IMR-90 (cell line): ENCODE measurements at regions not wholly inside any gene's neighbourhood (a gene's known extent, or its start where the extent isn't known, plus 50 kb on each side); places are given as distances from the start of the nearest gene placed in this dataset.

Experiments
- ATAC-seq: fragments of 200-7000 bp; cut with Tn5 transposase; 2 replicates; pipeline ENCODE4 v1.9.1; 2020; ENCODE audit warnings: low read depth, mild to moderate bottlenecking, moderate library complexity
- BruUV-seq: library from RNA; stranded (reverse); fragments of 400-500 nt; replicated peaks from 2 replicates; lab custom pipeline; 2021; lab: Mats Ljungman, UMichigan
- CTCF ChIA-PET: fragments of 300-600 bp; formaldehyde crosslinking; extraction: SDS; loops from one replicate; lab custom pipeline; 2021; ENCODE audit warnings: antibody characterized with exemption; lab: Yijun Ruan, JAX
- POLR2A ChIA-PET: fragments of 300-600 bp; sonication (Branson Sonifier 250); formaldehyde crosslinking; loops from one replicate; lab custom pipeline; 2022; ENCODE audit warnings: antibody characterized with exemption; ENCODE audit not compliant: unreplicated experiment; lab: Charles Lee
- DNase-seq: peaks from one replicate; pipeline ENCODE4 v3.0.0; 2013
- H2AFZ ChIP-seq: replicated peaks from 2 replicates; pipeline ENCODE3; 2013; ENCODE audit warnings: low read length, mild to moderate bottlenecking; ENCODE audit not compliant: poor library complexity
- H2AK5ac ChIP-seq: 2 replicates; pipeline ENCODE4 v1.6.1; 2013; ENCODE audit warnings: low read depth, low read length, inconsistent platforms
- H2AK9ac ChIP-seq: replicated peaks from 2 replicates; pipeline ENCODE3; 2013; ENCODE audit warnings: mild to moderate bottlenecking, low read depth, low read length, moderate library complexity; ENCODE audit not compliant: poor library complexity
- H2BK120ac ChIP-seq: 2 replicates; pipeline ENCODE4 v1.6.1; 2013; ENCODE audit warnings: low read depth, low read length, inconsistent platforms
- H2BK15ac ChIP-seq: 3 replicates; pipeline ENCODE4 v1.6.1; 2013; ENCODE audit warnings: low read depth, low read length, inconsistent platforms
- H2BK20ac ChIP-seq: 2 replicates; pipeline ENCODE4 v1.6.1; 2013; ENCODE audit warnings: low read depth, mild to moderate bottlenecking, inconsistent platforms, low read length, moderate library complexity
- H2BK5ac ChIP-seq: 2 replicates; pipeline ENCODE4 v1.6.1; 2013; ENCODE audit warnings: mild to moderate bottlenecking, low read depth, low read length, inconsistent platforms; ENCODE audit not compliant: poor library complexity, severe bottlenecking
- H3K14ac ChIP-seq: replicated peaks from 2 replicates; pipeline ENCODE4 v1.6.1; 2013; ENCODE audit warnings: low read depth, low read length, inconsistent platforms
- H3K18ac ChIP-seq: 2 replicates; pipeline ENCODE4 v1.6.1; 2013; ENCODE audit warnings: low read depth, low read length, control low read depth
- H3K23ac ChIP-seq: 2 replicates; pipeline ENCODE4 v1.6.1; 2013; ENCODE audit warnings: low read depth, low read length, inconsistent platforms
- H3K27ac ChIP-seq: 2 replicates; pipeline ENCODE4 v1.5.1; 2013; ENCODE audit warnings: mild to moderate bottlenecking, control low read depth, low read length; ENCODE audit not compliant: insufficient read depth
- H3K27me3 ChIP-seq: 2 replicates; pipeline ENCODE4 v1.6.1; 2013; ENCODE audit warnings: low read length; ENCODE audit not compliant: control insufficient read depth, insufficient read depth
- H3K36me3 ChIP-seq: 2 replicates; pipeline ENCODE4 v1.6.1; 2013; ENCODE audit warnings: low read length, mixed read lengths; ENCODE audit not compliant: control insufficient read depth, insufficient read depth
- H3K4ac ChIP-seq: 2 replicates; pipeline ENCODE4 v1.6.1; 2013; ENCODE audit warnings: low read depth, low read length, inconsistent platforms
- H3K4me1 ChIP-seq: 2 replicates; pipeline ENCODE4 v1.6.1; 2013; ENCODE audit warnings: low read length, mixed read lengths; ENCODE audit not compliant: control insufficient read depth, insufficient read depth
- H3K4me2 ChIP-seq: 2 replicates; pipeline ENCODE4 v1.6.1; 2013; ENCODE audit warnings: low read depth, mild to moderate bottlenecking, control low read depth, low read length, moderate library complexity
- H3K4me3 ChIP-seq: 2 replicates; pipeline ENCODE4 v1.5.1; 2013; ENCODE audit warnings: low read depth, mild to moderate bottlenecking, control low read depth, low read length, moderate library complexity; ENCODE audit not compliant: insufficient read depth
- H3K56ac ChIP-seq: 2 replicates; pipeline ENCODE4 v1.6.1; 2013; ENCODE audit warnings: low read length, inconsistent platforms; ENCODE audit not compliant: insufficient read depth; ENCODE audit errors: extremely low read depth
- H3K79me1 ChIP-seq, 2 experiments: 2 replicates each; pipeline ENCODE4 v1.6.1; 2013; ENCODE audit warnings: low read length in 2 of 2, inconsistent platforms in 1 of 2, low read depth in 1 of 2
- H3K9ac ChIP-seq: 2 replicates; pipeline ENCODE4 v1.6.1; 2013; ENCODE audit warnings: low read depth, low read length, control low read depth
- H3K9me1 ChIP-seq: 2 replicates; pipeline ENCODE4 v1.6.1; 2013; ENCODE audit warnings: low read length, inconsistent platforms; ENCODE audit not compliant: insufficient read depth
- H3K9me3 ChIP-seq: 2 replicates; pipeline ENCODE4 v1.6.1; 2013; ENCODE audit warnings: low read length; ENCODE audit not compliant: control insufficient read depth, insufficient read depth
- H4K20me1 ChIP-seq: 2 replicates; pipeline ENCODE4 v1.6.1; 2013; ENCODE audit warnings: low read length, inconsistent platforms; ENCODE audit not compliant: insufficient read depth
- H4K5ac ChIP-seq: 2 replicates; pipeline ENCODE4 v1.6.1; 2013; ENCODE audit warnings: mild to moderate bottlenecking, low read depth, low read length, control low read depth
- H4K8ac ChIP-seq, 2 experiments: 2 replicates each; pipeline ENCODE4 v1.6.1; 2013; ENCODE audit warnings: low read depth in 2 of 2, low read length in 2 of 2, control low read depth in 1 of 2, inconsistent platforms in 1 of 2
- H4K91ac ChIP-seq: 2 replicates; pipeline ENCODE4 v1.6.1; 2013; ENCODE audit warnings: low read depth, low read length, inconsistent platforms; ENCODE audit not compliant: insufficient read depth
- CTCF ChIP-seq: conservative IDR thresholded peaks from 2 replicates; pipeline ENCODE4 v1.5.1; 2012; ENCODE audit warnings: mild to moderate bottlenecking, low read depth, low read length, improper control_type of control experiment
- WGBS, 2 experiments: methylation state at CpG; one replicate each; pipeline versions ENCODE4 v1.1.5 to v1.1.7; 2013; ENCODE audit warnings: missing lambda C conversion rate in 2 of 2; ENCODE audit not compliant: insufficient read length in 1 of 2; ENCODE audit errors: extremely low coverage in 2 of 2; 5-methylcytosine and 5-hydroxymethylcytosine counted together
- dilution Hi-C: fragments of 300-500 bp; cut with HindIII; formaldehyde crosslinking; loops from one replicate; pipeline ENCODE4 v1.14.3; 2018; ENCODE audit warnings: low sequenced_read_pairs; ENCODE audit not compliant: unreplicated experiment
- in situ Hi-C: fragments of 300-500 bp; cut with MboI; formaldehyde crosslinking; loops from 3 replicates; pipeline ENCODE4 v1.14.3; 2019; ENCODE audit warnings: low sequenced_read_pairs, inconsistent platforms, mixed read lengths
- intact Hi-C: fragments of 100-400 bp; cut with micrococcal nuclease; formaldehyde crosslinking; loops from 2 replicates; pipeline ENCODE4 v1.10.0; 2022
- TF ChIP-seq, protein P1 (sequence below): fragments of 150-350 bp; IDR thresholded peaks from 2 replicates; pipeline ENCODE4 v1.6.1; 2016; ENCODE audit warnings: low read depth, mild to moderate bottlenecking, low read length, moderate library complexity, borderline replicate concordance
- TF ChIP-seq, protein P2 (sequence below): fragments of 150-350 bp; IDR thresholded peaks from 2 replicates; pipeline ENCODE4 v1.6.1; 2017; ENCODE audit warnings: mild to moderate bottlenecking, antibody characterized with exemption, low read length, low read depth

DNA sequence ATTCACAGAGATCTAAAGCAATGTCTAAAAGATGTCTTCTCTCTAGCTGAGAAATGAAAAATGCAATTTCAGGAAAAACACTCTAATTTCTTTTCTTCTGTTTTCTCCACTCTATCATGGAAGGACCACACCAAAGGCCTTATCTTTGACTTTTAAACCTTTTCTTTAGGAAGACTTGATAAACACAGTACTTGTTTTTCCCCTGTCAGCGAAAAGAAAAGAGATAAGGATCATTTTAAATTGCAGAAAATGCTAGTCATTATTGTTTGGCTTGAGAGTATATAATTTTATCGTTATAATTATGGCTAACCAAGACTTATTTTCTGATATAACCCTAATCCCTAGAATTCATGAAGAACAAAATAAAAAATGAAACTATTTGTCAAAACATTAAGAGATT lies 462.4 kb upstream of the API5 start:
- no CpG with 5 or more reads among the region's 2 CpGs for WGBS, 2 experiments
- Histone ChIP-seq H3K9me1 (no peaks in the 10 kb centered on the region), H3K9ac (no peak overlapping the region), H3K56ac (no peak overlapping the region), H2AK5ac (no peak overlapping the region), H4K8ac (no peak overlapping the region), H2BK5ac (no peak overlapping the region), H3K9me3 (0 out of 2 replicates have a peak, but pooled peaks cover 2% of the 10 kb centered on the region), H3K79me1 (no peaks in the 10 kb centered on the region), H3K18ac (no peak overlapping the region), H2BK120ac (no peak overlapping the region), H4K91ac (no peak overlapping the region), H2BK20ac (no peak overlapping the region), H2AK9ac (no peak overlapping the region), H3K27ac (no peak overlapping the region), H3K4me3 (no peak overlapping the region), H3K27me3 (no peaks in the 10 kb centered on the region), H4K20me1 (no peaks in the 10 kb centered on the region), H3K4me1 (no peaks in the 10 kb centered on the region), H3K23ac (no peak overlapping the region), H2AFZ (no peak overlapping the region), H3K4me2 (no peak overlapping the region), H3K14ac (no peak overlapping the region), H3K4ac (no peak overlapping the region), H2BK15ac (no peak overlapping the region), H4K5ac (no peak overlapping the region), H3K36me3 (no peaks in the 10 kb centered on the region)
- ATAC-seq (no peak), DNase-seq (no peak)
- in situ Hi-C loops (no loop called here), dilution Hi-C loops (no loop called here), intact Hi-C loops (no loop called here)
- ChIA-PET POLR2A (no interaction called here), CTCF (no interaction called here)
- BruUV-seq, result no TSS peak
- TF ChIP-seq, protein P1, sequence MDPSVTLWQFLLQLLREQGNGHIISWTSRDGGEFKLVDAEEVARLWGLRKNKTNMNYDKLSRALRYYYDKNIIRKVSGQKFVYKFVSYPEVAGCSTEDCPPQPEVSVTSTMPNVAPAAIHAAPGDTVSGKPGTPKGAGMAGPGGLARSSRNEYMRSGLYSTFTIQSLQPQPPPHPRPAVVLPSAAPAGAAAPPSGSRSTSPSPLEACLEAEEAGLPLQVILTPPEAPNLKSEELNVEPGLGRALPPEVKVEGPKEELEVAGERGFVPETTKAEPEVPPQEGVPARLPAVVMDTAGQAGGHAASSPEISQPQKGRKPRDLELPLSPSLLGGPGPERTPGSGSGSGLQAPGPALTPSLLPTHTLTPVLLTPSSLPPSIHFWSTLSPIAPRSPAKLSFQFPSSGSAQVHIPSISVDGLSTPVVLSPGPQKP, result no peak
- no peak for TF ChIP-seq CTCF
- TF ChIP-seq, protein P2, sequence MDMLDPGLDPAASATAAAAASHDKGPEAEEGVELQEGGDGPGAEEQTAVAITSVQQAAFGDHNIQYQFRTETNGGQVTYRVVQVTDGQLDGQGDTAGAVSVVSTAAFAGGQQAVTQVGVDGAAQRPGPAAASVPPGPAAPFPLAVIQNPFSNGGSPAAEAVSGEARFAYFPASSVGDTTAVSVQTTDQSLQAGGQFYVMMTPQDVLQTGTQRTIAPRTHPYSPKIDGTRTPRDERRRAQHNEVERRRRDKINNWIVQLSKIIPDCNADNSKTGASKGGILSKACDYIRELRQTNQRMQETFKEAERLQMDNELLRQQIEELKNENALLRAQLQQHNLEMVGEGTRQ, result no peak
